Muscle of back (tissue), 3 donors: ENCODE measurements at regions not wholly inside any gene's neighbourhood (a gene's known extent, or its start where the extent isn't known, plus 50 kb on each side); places are given as distances from the start of the nearest gene placed in this dataset.
A peak's percentile ranks its signal among the peaks of the same experiment; 100 is the strongest.
"Not testable (repeated sequence)": the region's sequence is repeated elsewhere in the genome, so short reads cannot be mapped to it uniquely, and the experiment has no call there.

Source experiments
- DNase-seq, 3 donors: peaks; one replicate each; pipeline versions ENCODE4 v3.0.0 to v3.0.0-alpha.2; 2013

GRCh38 chr7:13198036-13198435 is 510.6 kb downstream of the ARL4A start:
- DNase-seq = no peak

- no peak for DNase-seq
These were observed 511.3 kb downstream of the ARL4A start for GRCh38 chr7:13198727-13199126.

- DNase-seq = no peak
These were observed 514.2 kb downstream of the ARL4A start for GRCh38 chr7:13201628-13202027.

- DNase-seq = peak; percentile 24 to 73 (median 58)
These were observed 530.3 kb downstream of the ARL4A start for GRCh38 chr7:13217768-13218167.

GRCh38 chr7:13225068-13225467 is 537.6 kb downstream of the ARL4A start:
- DNase-seq = no peak

- no peak for DNase-seq
These were observed 539.0 kb downstream of the ARL4A start for GRCh38 chr7:13226385-13226784.

- no peak for DNase-seq
These were observed 543.8 kb downstream of the ARL4A start for GRCh38 chr7:13231216-13231615.

GRCh38 chr7:13235436-13235835 is 548.0 kb downstream of the ARL4A start:
- no peak for DNase-seq

- peak in 2 of 3 donors; percentile 27 to 60 for DNase-seq
These were observed 548.6 kb downstream of the ARL4A start for GRCh38 chr7:13236026-13236425.

- no peak for DNase-seq
These were observed 552.9 kb downstream of the ARL4A start for GRCh38 chr7:13240349-13240748.

- no peak for DNase-seq
These were observed 554.0 kb downstream of the ARL4A start for GRCh38 chr7:13241416-13241815.

GRCh38 chr7:13257661-13258060 is 570.2 kb downstream of the ARL4A start:
- DNase-seq = no peak

GRCh38 chr7:13258386-13258785 is 571.0 kb downstream of the ARL4A start:
- no peak for DNase-seq

GRCh38 chr7:13259930-13260329 is 572.5 kb downstream of the ARL4A start:
- DNase-seq = no peak

GRCh38 chr7:13262929-13263530 is 575.6 kb downstream of the ARL4A start:
- DNase-seq = peak; percentile 33 to 69 (median 49)

- DNase-seq = no peak
These were observed 577.8 kb downstream of the ARL4A start for GRCh38 chr7:13265271-13265670.

GRCh38 chr7:13274205-13274604 is 586.8 kb downstream of the ARL4A start:
- not testable (repeated sequence) for DNase-seq

- no peak for DNase-seq
These were observed 589.5 kb downstream of the ARL4A start for GRCh38 chr7:13276977-13277376.

- no peak for DNase-seq
These were observed 590.6 kb downstream of the ARL4A start for GRCh38 chr7:13278020-13278419.

- peak in 1 of 3 donors; percentile 30 for DNase-seq
These were observed 592.5 kb downstream of the ARL4A start for GRCh38 chr7:13279854-13280435.

GRCh38 chr7:13282377-13282980 is 595.0 kb downstream of the ARL4A start:
- DNase-seq = peak in 2 of 3 donors; percentile 36 to 51

GRCh38 chr7:13286916-13287315 is 599.5 kb downstream of the ARL4A start:
- DNase-seq = no peak

GRCh38 chr7:13288516-13288915 is 601.1 kb downstream of the ARL4A start:
- DNase-seq = no peak

GRCh38 chr7:13290975-13291374 is 603.5 kb downstream of the ARL4A start:
- DNase-seq = peak in 1 of 3 donors; percentile 6
